DMS114 treated with DMSO at 0.1 percent for 48 hours (cell line): ENCODE measurements at regions not wholly inside any gene's neighbourhood (a gene's known extent, or its start where the extent isn't known, plus 50 kb on each side); places are given as distances from the start of the nearest gene placed in this dataset.

ENCODE experiments used
- DNase-seq: peaks from one replicate; lab custom pipeline; 2025; ENCODE audit not compliant: unreplicated experiment; lab: John Stamatoyannopoulos, UW

DNA sequence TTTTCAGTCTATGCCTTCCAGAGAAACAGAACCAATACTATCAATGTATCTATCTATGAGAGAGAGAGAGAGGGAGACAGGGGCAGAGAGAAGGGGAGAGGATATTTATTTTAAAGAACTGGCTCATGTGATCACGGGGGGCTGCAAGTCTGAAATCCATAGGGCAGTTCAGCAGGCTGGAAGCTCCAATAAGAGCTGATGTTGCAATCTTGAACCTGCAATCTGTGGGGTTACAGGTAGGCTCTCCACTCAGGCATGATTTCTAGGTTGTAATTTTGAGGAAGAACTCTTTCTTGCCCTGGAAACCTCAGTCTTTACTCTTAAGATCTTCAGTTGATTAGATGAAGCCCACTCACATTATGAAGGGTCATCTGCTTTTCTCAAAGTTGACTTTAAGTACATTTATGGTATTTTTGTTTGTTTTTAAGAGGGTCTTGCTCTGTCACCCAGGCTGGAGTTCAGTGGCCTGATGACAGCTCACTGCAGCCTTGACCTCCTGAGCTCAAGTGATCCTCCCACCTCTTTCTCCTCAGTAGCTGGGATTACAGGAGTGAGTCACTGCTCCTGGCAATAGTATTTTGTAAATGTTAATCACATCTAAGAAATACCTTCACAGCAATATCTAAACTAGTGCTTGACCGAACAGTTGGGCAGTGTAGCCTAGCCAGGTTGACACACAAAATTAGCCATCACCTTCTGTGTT lies 376.4 kb downstream of the FGF9 start:
- DNase-seq: no peak

DNA sequence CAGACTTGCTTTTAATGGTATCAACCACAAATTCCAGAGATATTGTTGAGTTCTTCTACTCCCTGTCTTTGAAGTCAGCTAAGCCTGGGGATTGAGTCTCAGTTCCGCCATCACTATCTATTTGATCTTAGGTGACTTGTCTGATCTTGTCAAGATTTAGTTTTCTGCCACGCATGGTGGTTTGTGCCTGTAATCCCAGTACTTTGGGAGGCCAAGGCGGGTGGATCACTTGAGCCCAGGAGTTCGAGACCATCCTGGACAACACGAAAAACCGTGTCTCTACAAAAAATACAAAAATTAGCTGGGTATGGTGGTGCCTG lies 376.9 kb downstream of the FGF9 start:
- DNase-seq: no peak

DNA sequence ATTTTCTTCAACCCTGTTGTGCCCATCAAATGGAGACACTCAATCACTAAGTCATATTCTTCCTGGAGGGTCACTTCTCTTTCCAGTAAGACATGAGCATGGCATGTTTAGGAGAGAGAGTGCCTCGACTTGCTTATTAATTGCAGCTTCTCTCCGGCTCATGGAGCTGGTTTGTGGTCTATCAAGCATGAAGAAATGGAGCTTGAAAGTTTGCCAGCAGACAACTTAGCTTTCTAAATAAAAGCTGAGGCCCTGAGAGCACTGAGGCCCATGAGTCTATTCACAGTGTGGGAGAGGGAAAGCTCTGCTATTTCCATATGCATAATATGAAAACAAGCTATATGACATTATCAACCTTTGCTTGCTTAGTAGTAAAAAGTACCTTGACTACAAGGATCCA lies 378.5 kb downstream of the FGF9 start:
- no peak for DNase-seq

DNA sequence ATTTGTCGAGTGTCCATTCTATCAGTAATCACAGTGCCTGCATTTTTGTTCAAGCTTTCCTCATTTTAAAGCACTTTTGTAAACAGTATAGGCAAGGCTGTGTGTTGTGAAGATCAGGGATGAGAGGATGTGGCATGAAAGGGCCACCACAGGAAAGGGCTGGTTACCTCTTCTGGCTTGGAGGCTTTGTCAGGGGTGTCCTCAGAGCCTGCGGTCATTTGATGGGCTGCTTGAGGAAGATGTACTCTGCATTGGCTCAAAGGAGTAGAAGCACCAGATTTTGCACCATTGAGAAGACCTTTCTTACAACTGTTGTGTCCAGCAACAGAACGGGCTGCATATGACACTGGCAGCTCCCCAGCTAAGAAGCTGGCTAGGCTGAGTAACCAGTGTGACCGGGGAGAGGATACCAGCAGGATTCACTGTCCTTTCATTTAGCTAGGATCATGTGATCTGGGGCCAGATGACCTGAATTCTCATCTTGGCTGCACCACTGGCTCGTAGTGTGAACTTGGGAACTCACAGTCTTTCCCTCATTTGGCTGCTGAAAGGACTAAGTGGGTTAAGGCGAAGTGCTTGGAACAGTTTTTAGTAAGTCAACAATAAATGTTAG lies 380.2 kb downstream of the FGF9 start:
- DNase-seq: no peak

DNA sequence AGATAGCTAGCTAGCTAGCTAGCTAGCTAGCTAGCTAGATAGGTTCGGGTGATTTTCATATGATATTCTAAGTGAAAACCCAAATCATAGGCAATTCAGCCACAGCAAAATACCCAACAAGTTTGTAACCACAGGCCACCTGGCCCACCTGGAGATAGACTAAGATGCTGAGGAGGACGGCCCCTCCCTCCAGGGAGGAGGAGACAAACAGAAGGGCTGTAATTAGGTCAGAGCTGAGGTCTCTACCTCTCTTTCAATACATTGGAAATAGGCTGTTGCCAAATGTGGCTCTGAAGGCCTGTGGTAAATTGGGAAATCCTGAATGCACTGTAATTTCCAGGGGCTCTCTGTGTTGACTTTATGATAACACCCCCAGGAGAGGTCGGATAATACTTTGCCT lies 382.2 kb downstream of the FGF9 start:
- no peak for DNase-seq

DNA sequence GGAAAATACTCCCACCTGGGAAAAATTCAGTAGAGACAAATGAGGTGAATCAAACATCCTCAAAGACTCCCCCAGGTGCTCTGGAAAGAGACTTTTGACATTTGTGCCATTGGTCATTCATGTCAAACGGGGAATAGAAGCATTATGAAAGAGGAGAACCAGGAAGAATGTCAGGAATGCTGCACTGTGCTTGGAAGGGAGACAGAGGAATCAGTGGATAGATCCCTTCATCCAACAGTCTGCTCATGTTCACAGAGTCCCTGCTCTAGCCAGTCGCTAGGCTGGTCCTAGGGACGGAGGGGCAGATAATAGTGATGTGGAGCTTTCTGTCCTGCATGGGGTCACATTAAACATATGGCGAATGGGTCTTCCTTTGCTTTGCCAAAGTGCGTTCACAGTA lies 384.4 kb downstream of the FGF9 start:
- DNase-seq: no peak

DNA sequence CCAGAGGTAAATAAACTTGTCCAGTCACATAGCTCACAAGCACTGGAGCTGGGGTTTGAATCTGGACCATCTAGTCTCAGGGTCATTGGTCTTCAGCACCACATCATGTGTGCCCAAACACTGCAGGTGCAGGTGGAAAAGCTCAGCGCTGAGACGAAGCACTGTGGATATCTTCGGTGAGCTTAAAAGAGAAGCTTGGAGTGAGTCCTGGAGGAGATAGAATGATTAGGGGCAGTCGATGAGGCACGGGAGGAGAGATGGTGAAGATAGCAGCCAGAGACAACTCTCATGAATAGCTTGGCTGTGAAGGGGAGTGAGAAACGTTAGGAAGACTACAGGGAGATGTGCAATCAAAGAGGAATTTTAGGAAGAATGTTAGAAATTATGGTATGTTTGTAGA lies 389.3 kb downstream of the FGF9 start:
- no peak for DNase-seq

DNA sequence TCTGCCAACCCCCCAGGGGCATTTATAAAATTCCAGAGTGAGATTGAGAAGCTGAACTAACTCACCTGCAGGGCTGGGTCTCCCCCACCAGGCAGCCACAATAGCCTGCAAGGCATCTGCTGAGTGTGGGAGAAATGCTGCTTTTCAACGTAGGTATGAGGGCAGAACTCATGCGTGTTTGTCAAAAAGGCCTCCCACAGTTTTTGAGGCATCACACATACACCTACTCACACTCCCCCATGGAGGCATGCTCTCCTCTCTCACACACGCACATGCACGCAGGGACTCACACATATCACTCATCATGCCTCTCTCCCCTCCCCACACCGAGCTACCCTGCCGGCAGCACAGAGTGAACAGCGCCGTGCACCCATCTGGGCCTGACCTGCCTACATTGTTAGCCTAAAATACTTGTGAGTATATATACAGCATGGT lies 390.5 kb downstream of the FGF9 start:
- DNase-seq: no peak

DNA sequence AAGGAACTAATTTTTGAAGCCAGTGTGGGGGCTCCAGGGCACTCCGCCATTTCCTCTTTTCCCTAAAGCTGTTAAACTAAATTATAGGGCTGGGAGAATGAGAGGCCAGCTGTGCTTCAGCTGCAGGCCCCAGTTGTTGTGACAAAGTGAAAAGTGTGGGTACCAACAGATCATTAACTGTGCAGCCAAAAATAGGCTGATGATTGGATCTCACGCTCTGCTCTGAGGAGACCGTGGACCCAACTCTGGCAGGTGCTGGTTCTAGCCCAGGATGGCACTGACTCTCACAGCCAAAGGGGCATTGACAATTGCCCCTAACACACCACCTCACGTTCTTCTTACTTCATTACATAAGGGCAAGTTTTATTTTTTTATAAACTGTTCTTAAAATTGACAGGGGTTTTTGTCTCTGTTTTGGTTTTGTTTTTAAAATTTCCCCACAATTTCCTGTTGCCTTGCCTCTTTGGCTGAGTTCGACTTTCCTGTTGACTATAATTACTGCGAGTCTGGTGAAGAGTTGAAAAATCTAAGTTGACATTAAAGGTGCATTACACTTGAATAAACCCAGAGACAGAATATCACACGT lies 391.0 kb downstream of the FGF9 start:
- DNase-seq: no peak

DNA sequence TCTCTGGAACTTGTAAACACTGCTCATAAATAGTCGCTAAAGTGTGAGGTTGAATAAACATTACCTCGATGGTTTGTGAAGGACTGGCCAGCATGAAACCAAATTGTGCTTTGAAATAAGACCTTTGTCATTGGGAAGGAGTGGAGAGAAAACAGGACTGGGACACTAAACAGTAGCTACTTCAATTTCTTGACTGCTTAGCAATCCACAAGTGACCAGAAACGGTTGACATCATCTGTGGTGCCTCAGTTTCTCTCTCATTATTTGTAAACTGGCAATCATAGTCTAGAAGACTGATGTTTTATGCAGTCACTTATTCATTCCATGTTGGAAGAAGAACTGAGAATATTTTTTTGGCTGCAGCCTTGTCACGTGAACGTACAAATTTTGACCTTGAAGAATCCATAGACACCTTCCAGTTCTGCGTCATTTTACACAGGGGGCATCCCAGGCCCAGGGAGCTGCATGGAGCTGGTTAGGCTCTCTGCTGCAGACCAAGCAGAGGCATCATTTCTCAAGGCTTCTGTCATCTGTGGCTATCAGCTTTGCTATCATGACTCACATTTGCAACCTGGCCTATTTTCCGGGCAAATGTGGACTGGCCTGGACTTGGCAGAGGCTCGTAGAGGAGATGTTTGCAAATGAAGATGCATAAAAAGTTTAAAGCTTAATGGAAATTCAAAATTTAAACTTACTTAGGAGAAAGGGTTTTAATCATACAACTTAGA lies 391.8 kb downstream of the FGF9 start:
- DNase-seq: no peak

DNA sequence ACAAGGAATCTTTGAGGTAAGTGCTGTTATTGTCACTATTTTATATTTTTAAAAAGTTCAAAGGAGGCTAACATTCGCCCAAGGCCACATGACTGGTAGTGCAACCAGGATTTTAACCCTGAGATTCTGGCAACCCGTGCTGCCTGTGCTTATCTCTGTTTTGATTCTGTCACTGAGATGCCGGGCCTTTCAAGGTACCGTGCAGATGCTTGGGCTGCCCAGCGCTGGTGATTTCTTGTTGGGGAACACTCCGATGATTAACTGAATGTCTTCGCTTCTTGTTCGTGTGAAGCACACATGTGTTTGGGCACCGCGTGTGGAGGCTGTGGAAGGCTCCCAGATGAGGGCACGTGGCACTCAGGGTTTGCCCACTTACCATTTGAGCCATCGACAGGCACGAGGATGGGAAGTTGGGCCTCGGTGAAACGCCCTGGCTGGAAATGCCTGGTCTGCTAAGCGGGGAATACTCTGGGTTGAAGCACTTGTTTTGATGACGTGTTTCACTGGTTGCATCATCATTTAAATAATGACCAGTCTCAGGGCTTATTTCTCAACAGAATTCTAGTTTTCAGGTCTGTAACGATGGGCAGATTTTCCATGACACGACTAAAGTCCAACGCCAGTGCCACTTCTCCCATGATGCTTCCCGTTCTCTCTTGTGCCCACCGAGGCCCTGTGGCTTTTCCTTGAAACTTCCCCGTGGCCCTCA lies 392.7 kb downstream of the FGF9 start:
- DNase-seq: no peak

DNA sequence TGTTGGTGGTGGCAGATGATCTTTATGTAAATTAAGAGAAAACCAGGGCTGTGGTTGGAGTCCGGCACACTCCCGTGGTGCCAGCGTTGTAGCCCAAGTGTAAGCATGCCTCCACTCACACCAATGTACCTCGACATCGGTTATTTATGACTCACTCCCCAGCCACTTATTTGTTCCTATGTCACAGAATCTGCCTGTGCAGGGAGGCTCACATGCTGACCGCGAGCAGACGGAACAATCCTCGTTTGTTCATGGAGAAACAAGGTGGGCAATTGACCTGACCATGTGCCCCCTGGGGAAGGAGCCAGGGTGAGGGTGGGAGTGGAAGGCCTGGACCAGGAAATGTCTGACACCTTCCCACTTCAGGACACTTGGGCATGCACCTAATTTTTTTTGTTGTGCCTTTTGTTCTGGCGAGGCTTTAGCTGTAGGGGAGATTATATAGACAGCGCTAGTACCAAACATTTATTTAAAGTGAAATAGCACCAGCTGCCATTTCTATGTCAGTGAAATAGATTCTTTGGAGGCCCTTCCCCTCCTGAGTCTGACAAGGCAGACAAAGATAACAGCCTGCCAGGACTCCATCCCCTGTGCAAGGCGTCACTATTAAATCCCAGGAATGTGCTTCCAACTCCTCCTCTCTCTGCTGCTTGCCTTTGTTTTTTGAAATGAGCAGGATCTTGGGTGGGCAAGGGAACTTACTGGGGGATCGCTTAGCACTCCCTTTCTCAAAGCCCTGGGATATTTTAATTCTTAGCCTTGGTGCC lies 394.2 kb downstream of the FGF9 start:
- DNase-seq: no peak

DNA sequence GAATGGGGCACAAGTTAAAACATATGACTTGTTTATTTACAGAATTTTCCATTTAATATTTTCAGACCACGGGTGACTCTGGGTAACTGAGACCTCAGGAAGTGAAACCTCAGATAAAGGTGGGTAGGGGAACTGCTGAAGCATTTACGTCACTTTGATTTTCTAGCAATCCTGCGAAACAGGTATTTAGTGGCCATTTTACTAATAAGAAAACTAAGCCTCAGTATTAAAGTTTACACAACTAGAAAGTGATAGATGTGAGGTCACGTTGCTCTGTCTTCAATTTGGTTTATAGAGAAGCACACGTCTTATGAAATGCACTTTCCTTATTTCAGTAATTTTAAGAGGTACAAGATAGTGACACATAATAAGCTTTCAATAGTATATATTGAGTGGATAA lies 402.8 kb downstream of the FGF9 start:
- no peak for DNase-seq

DNA sequence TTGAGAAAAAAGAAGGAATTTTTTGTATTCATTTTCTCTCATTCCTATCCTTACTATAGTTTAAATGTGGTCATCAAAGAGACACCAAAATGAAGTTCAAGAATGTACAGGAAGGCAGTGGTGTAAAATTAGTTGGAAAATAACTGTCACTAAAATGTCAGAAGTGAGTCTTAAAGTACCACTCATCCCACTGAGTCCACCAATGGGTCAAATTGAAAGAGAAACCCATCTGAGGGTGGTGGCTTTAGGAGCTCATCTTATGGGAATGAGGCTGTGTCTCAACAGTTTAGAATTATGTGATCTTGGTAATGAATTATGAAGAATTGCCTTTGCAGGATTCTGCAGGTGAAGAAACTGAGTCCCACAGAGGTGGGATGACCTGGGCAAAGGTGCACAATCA lies 403.5 kb downstream of the FGF9 start:
- DNase-seq: no peak

DNA sequence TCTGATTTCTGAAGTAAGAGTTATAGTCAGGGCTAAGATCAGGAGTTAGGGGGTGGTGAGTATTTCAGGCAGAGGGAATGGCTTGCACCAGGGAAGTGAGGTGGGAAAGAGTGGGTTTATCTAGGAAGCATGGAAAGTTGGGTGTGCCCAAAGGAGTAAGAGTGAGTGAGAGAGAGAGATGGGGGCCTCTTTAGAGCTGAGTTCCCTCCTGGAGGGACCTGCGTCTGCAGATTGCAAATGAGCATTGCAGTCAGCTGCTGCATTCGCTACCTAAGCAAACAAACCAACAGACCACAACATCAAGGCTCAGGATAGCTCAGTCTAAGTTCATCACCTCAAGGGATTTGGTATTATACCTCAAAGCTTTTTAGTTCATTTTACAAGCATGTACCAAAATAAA lies 405.8 kb downstream of the FGF9 start:
- DNase-seq: no peak

DNA sequence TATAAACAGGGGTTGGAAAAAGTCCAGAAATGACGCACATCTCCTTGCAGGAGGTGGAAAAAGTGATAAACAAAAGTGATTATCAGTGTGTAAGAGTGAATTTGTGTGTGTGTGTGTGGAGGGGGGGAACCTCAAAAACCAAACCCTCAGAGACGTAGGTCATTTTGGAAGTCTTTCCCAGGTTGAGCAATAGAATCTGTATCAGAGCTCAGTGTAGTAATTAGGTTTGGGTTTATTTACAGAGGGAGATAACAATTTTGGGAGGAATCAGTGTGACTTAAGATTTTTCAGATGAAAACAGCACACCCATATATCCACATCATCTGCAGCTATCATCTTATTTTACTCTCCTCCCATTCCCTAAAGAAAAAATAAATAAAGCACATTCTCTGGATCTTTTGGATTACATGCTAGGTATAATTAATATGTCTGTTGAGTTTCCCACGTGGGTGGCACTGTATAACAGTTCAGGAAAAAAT lies 406.4 kb downstream of the FGF9 start:
- no peak for DNase-seq

DNA sequence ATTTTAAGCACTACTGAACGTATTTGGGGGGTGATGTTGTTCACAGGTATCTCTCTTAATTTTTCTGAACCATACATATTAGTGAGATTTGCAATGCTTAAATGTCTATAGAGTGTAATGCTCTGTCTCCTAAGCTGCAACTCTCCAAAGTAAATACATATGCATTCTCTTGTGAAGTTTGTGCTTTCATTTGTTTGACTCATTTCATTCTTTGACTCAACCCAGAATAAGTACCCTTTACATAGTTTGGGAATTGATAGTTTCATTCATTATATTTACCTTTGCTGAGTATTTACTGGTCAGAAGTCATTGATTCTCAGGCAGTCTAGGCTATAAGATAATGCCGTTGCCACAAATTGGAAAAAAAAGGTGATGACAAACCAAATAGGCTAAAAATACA lies 406.9 kb downstream of the FGF9 start:
- no peak for DNase-seq

DNA sequence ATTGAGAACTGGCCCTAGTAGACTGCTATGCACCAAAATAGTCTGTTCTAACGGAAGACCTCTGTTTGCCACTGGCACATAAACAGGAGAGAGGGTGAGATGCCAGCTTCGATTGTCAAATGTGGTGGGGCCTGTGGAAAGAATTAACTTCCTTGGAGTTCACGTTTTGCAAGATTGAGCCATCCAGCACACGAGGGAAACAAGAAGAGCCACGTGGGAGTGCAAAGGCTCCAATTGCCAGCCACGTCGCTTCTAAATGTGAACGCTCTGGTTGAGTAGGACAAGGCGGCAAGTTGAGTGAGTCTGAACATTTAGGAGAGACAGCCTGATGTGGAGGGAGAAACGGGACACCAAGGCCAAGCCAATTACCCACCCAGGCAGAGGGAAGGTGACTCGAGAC lies 409.1 kb downstream of the FGF9 start:
- no peak for DNase-seq

DNA sequence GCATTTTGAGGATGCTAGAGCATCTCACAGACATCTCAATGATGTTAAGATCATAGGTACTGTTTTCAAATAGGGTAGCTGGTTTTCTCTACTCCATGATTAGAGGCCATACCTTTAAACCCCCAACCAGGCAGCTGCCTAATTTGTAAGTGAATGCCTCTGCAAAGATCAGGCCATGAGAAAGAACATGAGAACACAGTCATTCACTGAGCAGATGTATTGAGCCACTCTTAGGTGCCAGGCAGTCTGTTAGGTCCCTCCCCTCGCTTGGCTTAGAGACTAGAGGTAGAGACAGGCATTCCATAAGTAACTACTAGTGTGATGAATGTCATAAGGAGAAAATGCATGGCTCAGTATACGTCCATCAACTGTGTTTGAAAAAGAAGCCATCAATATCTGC lies 410.0 kb downstream of the FGF9 start:
- DNase-seq: no peak

DNA sequence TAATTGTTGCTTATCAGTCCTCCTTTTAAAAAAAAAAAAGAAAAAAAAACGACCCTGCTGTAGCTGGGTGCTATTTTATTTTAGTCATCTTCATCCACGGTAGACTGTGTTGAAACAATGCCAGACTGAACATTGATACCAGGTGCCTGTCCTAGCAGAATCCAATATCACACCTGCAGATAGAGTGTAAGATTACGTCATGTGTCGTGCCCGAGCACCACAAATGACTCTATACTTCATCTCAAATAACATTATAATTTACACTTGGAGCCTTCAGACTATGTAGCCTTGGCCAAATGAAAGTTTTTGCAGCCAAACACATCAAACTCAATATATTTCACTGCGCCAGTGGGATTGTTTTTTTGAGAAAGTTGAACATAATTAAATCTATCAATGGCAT lies 410.6 kb downstream of the FGF9 start:
- no peak for DNase-seq

DNA sequence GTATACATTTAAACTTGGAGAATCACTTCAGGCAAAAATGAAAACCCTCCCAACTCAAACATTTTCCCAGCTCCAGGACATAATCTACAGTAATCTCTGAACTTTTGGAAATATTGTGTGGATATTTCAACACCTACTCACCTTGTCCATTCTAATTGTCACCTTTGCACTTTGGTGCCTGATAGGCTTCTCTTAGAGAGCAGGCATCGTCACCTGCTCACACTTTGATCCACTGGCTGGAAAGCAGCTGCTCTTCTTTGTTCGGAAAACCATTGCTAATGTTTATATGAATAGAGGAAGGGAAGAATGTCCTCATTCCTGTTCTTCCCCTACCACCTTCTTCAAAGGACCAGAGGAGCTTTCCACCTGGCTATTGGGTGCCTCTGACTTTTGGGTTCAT lies 411.2 kb downstream of the FGF9 start:
- no peak for DNase-seq
